Activated CD4-positive, alpha-beta T cell treated with anti-CD3 and anti-CD28 coated beads for 48 hours (primary cell): ENCODE measurements at regions not wholly inside any gene's neighbourhood (a gene's known extent, or its start where the extent isn't known, plus 50 kb on each side); places are given as distances from the start of the nearest gene placed in this dataset.

Source experiments
- DNase-seq: peaks from one replicate; pipeline ENCODE4 v3.0.0-alpha.2; 2020

GRCh38 chr2:146532509-146533147, 1312.2 kb upstream of the ACVR2A start:
- no peak for DNase-seq

- DNase-seq = no peak
Measured at GRCh38 chr2:146532009-146532408, 1312.8 kb upstream of the ACVR2A start.

GRCh38 chr2:146530886-146531285, 1313.9 kb upstream of the ACVR2A start:
- no peak for DNase-seq

GRCh38 chr2:146527166-146527565, 1317.7 kb upstream of the ACVR2A start:
- DNase-seq = no peak

GRCh38 chr2:146523196-146523595, 1321.6 kb upstream of the ACVR2A start:
- no peak for DNase-seq

- DNase-seq = no peak
Measured at GRCh38 chr2:146506851-146507250, 1338.0 kb upstream of the ACVR2A start.

GRCh38 chr2:146503366-146503765, 1341.5 kb upstream of the ACVR2A start:
- DNase-seq = no peak

GRCh38 chr2:146496248-146496647, 1348.6 kb upstream of the ACVR2A start:
- no peak for DNase-seq

- DNase-seq = no peak
Measured at GRCh38 chr2:146489386-146489785, 1355.4 kb upstream of the ACVR2A start.

- DNase-seq = no peak
Measured at GRCh38 chr2:146481629-146482028, 1363.2 kb upstream of the ACVR2A start.

GRCh38 chr2:146477383-146477782, 1367.4 kb upstream of the ACVR2A start:
- no peak for DNase-seq

GRCh38 chr2:146468578-146468977, 1376.3 kb upstream of the ACVR2A start:
- DNase-seq = no peak

- no peak for DNase-seq
Measured at GRCh38 chr2:146467425-146467824, 1377.4 kb upstream of the ACVR2A start.

- DNase-seq = no peak
Measured at GRCh38 chr2:146465460-146465859, 1379.4 kb upstream of the ACVR2A start.

- no peak for DNase-seq
Measured at GRCh38 chr2:146461068-146461467, 1383.8 kb upstream of the ACVR2A start.

GRCh38 chr2:146458585-146458984, 1386.2 kb upstream of the ACVR2A start:
- DNase-seq = no peak

- DNase-seq = no peak
Measured at GRCh38 chr2:146457221-146457620, 1387.6 kb upstream of the ACVR2A start.

- DNase-seq = no peak
Measured at GRCh38 chr2:146455325-146455724, 1389.5 kb upstream of the ACVR2A start.

- DNase-seq = no peak
Measured at GRCh38 chr2:146451972-146452371, 1392.9 kb upstream of the ACVR2A start.

GRCh38 chr2:146450131-146450530, 1394.7 kb upstream of the ACVR2A start:
- DNase-seq = no peak

- no peak for DNase-seq
Measured at GRCh38 chr2:146444987-146445386, 1399.8 kb upstream of the ACVR2A start.

GRCh38 chr2:146444085-146444484, 1400.7 kb upstream of the ACVR2A start:
- DNase-seq = no peak

GRCh38 chr2:146438246-146438645, 1406.6 kb upstream of the ACVR2A start:
- no peak for DNase-seq

- no peak for DNase-seq
Measured at GRCh38 chr2:146437712-146438111, 1407.1 kb upstream of the ACVR2A start.

GRCh38 chr2:146433116-146433875, 1411.5 kb upstream of the ACVR2A start:
- no peak for DNase-seq
